HepG2 (cell line): ENCODE measurements at regions not wholly inside any gene's neighbourhood (a gene's known extent, or its start where the extent isn't known, plus 50 kb on each side); places are given as distances from the start of the nearest gene placed in this dataset.

Experiments
- ATAC-seq: fragments of 200-7000 bp; cut with Tn5 transposase; 3 replicates; pipeline ENCODE4 v1.9.1; 2020; ENCODE audit warnings: mild to moderate bottlenecking, moderate library complexity
- BruUV-seq: library from RNA; stranded (reverse); fragments of 400-500 nt; replicated peaks from 2 replicates; lab custom pipeline; 2021; lab: Mats Ljungman, UMichigan
- CTCF ChIA-PET: fragments of 300-600 bp; formaldehyde crosslinking; extraction: SDS; loops from one replicate; lab custom pipeline; 2021; ENCODE audit warnings: low total read pairs, inconsistent platforms, low intra/inter-chr PET ratio; lab: Yijun Ruan, JAX
- POLR2A ChIA-PET: fragments of 350-600 bp; sonication (Branson Sonifier 250); formaldehyde crosslinking; loops from one replicate; lab custom pipeline; 2020; ENCODE audit warnings: antibody characterized with exemption, inconsistent platforms; lab: Yijun Ruan, JAX
- DNase-seq: peaks from one replicate; pipeline ENCODE4 v3.0.0-alpha.2; 2015; ENCODE audit warnings: low spot score
- FAIRE-seq: peaks from 3 replicates; lab custom pipeline; 2011; peaks lifted over from hg19 to GRCh38; lab: Jason Lieb, UNC
- H2AFZ ChIP-seq: one replicate; pipeline ENCODE4 v1.6.1; 2011; ENCODE audit warnings: low read length, inconsistent platforms
- H3K27ac ChIP-seq: fragments of 300-600 bp; 3 replicates; pipeline ENCODE4 v1.8.0; 2011; ENCODE audit warnings: mixed run types, mild to moderate bottlenecking, mixed read lengths, low read length, inconsistent platforms; ENCODE audit not compliant: insufficient read depth; ENCODE audit errors: extremely low read length
- H3K27me3 ChIP-seq, 2 experiments: fragments of 200-600 bp in 1 of 2; 2 replicates in 1 of 2; 3 replicates in 1 of 2; pipeline versions ENCODE4 v1.6.0 to v1.8.0; 2011; ENCODE audit warnings: low read length in 2 of 2, mild to moderate bottlenecking in 2 of 2, moderate library complexity in 2 of 2, inconsistent platforms in 1 of 2; ENCODE audit not compliant: insufficient read depth in 2 of 2, control insufficient read depth in 1 of 2
- H3K36me3 ChIP-seq, 2 experiments: fragments of 200-600 bp in 1 of 2; replicated peaks in 1 of 2; 2 replicates in 1 of 2; 3 replicates in 1 of 2; pipeline versions ENCODE4 v1.5.1 to v1.8.0; 2011; ENCODE audit warnings: low read length in 2 of 2, inconsistent platforms in 1 of 2; ENCODE audit not compliant: insufficient read depth in 2 of 2, control insufficient read depth in 1 of 2
- H3K4me1 ChIP-seq: 2 replicates; pipeline ENCODE4 v1.5.1; 2012; ENCODE audit warnings: low read length, inconsistent platforms; ENCODE audit not compliant: insufficient read depth
- H3K4me2 ChIP-seq: 2 replicates; pipeline ENCODE4 v1.6.0; 2011; ENCODE audit warnings: low read depth, low read length, inconsistent platforms
- H3K4me3 ChIP-seq, 3 experiments: fragments of 200-600 bp in 1 of 3; sonication (generic), shearing (Covaris generic) in 1 of 3; replicated peaks in 1 of 3; 2 replicates each; pipeline ENCODE4 v1.5.1; 2011 to 2016; ENCODE audit warnings: low read length in 3 of 3, inconsistent platforms in 2 of 3, low read depth in 2 of 3, mild to moderate bottlenecking in 2 of 3, control low read depth in 1 of 3, mixed read lengths in 1 of 3; ENCODE audit not compliant: insufficient read depth in 1 of 3
- H3K79me2 ChIP-seq: one replicate; pipeline ENCODE4 v1.6.1; 2011; ENCODE audit warnings: low read length, inconsistent platforms; ENCODE audit not compliant: insufficient read depth
- H3K9ac ChIP-seq: 2 replicates; pipeline ENCODE4 v1.6.0; 2011; ENCODE audit warnings: mild to moderate bottlenecking, low read depth, low read length, inconsistent platforms; ENCODE audit not compliant: insufficient read depth
- H3K9me3 ChIP-seq: 2 replicates; pipeline ENCODE4 v1.5.1; 2012; ENCODE audit warnings: mild to moderate bottlenecking, low read length
- H4K20me1 ChIP-seq: 2 replicates; pipeline ENCODE4 v1.6.0; 2011; ENCODE audit warnings: inconsistent platforms, mild to moderate bottlenecking, low read length, moderate library complexity; ENCODE audit not compliant: insufficient read depth
- PITX1 ChIP-seq: sonication (generic); formaldehyde crosslinking; IDR thresholded peaks from 2 replicates; pipeline ENCODE4 v1.5.1; 2020; ENCODE audit warnings: mild to moderate bottlenecking, missing genetic modification reagents
- TGIF2 ChIP-seq: IDR thresholded peaks from 2 replicates; pipeline ENCODE4 v1.6.1; 2016; ENCODE audit warnings: control low read depth, missing compliant biosample characterization
- ZFAT ChIP-seq: sonication (generic); formaldehyde crosslinking; conservative IDR thresholded peaks from 2 replicates; pipeline ENCODE4 v1.8.1; 2023; ENCODE audit warnings: missing genetic modification reagents, inconsistent platforms
- ZFX ChIP-seq: sonication (generic); formaldehyde crosslinking; IDR thresholded peaks from 2 replicates; pipeline ENCODE4 v1.4.0; 2020; ENCODE audit warnings: mild to moderate bottlenecking, low read depth, missing genetic modification reagents, moderate library complexity
- ZKSCAN1 ChIP-seq: fragments of 150-350 bp; IDR thresholded peaks from 2 replicates; pipeline ENCODE4 v1.6.1; 2014; ENCODE audit warnings: low read length
- ZNF496 ChIP-seq: sonication (generic); formaldehyde crosslinking; IDR thresholded peaks from 2 replicates; pipeline ENCODE4 v1.8.1; 2023; ENCODE audit warnings: mild to moderate bottlenecking, moderate library complexity, missing genetic modification reagents; ENCODE audit not compliant: insufficient replicate concordance
- WGBS: methylation state at CpG from one replicate; pipeline ENCODE4 v1.1.6; 2017; ENCODE audit warnings: low lambda C conversion rate; 5-methylcytosine and 5-hydroxymethylcytosine counted together
- in situ Hi-C: cut with HindIII; loops from 2 replicates; pipeline ENCODE4 v1.10.0; 2017; ENCODE audit warnings: low pct_unique_long_range_greater_than_20kb; ENCODE audit not compliant: extremely low pct_ligation_motif_present
- intact Hi-C: fragments of 100-400 bp; cut with micrococcal nuclease; formaldehyde crosslinking; loops from one replicate; pipeline ENCODE4 v1.10.0; 2022; ENCODE audit not compliant: unreplicated experiment
- TF ChIP-seq, protein P1 (sequence below): sonication (generic); formaldehyde crosslinking; IDR thresholded peaks from 2 replicates; pipeline ENCODE4 v1.5.1; 2020; ENCODE audit warnings: missing genetic modification reagents, mild to moderate bottlenecking, borderline replicate concordance
- TF ChIP-seq, protein P2 (sequence below): sonication (generic); formaldehyde crosslinking; IDR thresholded peaks from 2 replicates; pipeline ENCODE4 v1.4.0; 2020; ENCODE audit warnings: low read depth, mild to moderate bottlenecking, missing genetic modification reagents
- TF ChIP-seq, protein P3 (sequence below): sonication (generic); formaldehyde crosslinking; IDR thresholded peaks from 2 replicates; pipeline ENCODE4 v1.5.0; 2020; ENCODE audit warnings: mild to moderate bottlenecking, low read depth, missing genetic modification reagents, borderline replicate concordance
- TF ChIP-seq, protein P4 (sequence below): IDR thresholded peaks from 2 replicates; pipeline ENCODE4 v1.4.0; 2020; ENCODE audit warnings: mild to moderate bottlenecking, missing genetic modification reagents
- TF ChIP-seq, protein P5 (sequence below): conservative IDR thresholded peaks from 2 replicates; pipeline ENCODE4 v1.6.1; 2018; ENCODE audit warnings: missing genetic modification reagents

DNA sequence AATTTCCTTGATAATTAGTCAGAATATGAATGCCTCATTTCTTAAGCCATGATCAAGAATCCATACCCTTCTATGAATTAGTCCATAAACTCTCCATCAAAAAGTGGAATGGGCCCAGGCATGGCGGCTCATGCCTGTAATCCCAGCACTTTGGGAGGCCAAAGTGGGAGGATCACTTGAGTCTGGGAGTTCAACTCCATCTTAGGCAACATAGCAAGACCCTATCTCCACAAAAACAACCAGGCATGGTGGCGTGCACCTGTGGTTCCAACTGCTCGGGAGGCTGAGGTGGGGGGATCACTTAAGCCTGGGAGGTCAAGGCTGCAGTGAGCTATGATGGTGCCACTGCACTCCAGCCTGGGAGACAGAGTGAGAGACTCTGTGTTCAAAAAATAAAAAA lies 52.1 kb upstream of the SHANK2 start:
- no TSS peak for BruUV-seq
- no peak overlapping the region for H3K27ac ChIP-seq
- peaks cover 69% of the 10 kb centered on the region for H3K4me1 ChIP-seq
- DNase-seq, result no peak
- no peak for FAIRE-seq
- ChIA-PET CTCF (no interaction called here), POLR2A (no interaction called here)
- H3K79me2 ChIP-seq, result no peaks in the 10 kb centered on the region
- peaks cover 2 to 34% of the 10 kb centered on the region in 2 experiments; a peak in 4 of 5 replicates for H3K27me3 ChIP-seq
- intact Hi-C loops (no loop called here), in situ Hi-C loops (no loop called here)
- no peaks in the 10 kb centered on the region for H3K9me3 ChIP-seq
- 63% methylated on average over 3 of the region's 3 CpGs for WGBS
- no peaks in the 10 kb centered on the region for H4K20me1 ChIP-seq
- no peak overlapping the region for H3K9ac ChIP-seq
- H3K4me2 ChIP-seq, result no peak overlapping the region
- no peak overlapping the region for H3K4me3 ChIP-seq
- H2AFZ ChIP-seq, result no peak overlapping the region
- no peaks in the 10 kb centered on the region for H3K36me3 ChIP-seq
- no peak for ATAC-seq
- TF ChIP-seq, protein P1, sequence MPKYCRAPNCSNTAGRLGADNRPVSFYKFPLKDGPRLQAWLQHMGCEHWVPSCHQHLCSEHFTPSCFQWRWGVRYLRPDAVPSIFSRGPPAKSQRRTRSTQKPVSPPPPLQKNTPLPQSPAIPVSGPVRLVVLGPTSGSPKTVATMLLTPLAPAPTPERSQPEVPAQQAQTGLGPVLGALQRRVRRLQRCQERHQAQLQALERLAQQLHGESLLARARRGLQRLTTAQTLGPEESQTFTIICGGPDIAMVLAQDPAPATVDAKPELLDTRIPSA (CRISPR knock-in tag), result no peak
- TF ChIP-seq, protein P2, sequence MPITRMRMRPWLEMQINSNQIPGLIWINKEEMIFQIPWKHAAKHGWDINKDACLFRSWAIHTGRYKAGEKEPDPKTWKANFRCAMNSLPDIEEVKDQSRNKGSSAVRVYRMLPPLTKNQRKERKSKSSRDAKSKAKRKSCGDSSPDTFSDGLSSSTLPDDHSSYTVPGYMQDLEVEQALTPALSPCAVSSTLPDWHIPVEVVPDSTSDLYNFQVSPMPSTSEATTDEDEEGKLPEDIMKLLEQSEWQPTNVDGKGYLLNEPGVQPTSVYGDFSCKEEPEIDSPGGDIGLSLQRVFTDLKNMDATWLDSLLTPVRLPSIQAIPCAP (CRISPR knock-in tag), result no peak
- TF ChIP-seq ZFAT (CRISPR knock-in tag) (no peak), TGIF2 (CRISPR knock-in tag) (no peak)
- TF ChIP-seq, protein P3, sequence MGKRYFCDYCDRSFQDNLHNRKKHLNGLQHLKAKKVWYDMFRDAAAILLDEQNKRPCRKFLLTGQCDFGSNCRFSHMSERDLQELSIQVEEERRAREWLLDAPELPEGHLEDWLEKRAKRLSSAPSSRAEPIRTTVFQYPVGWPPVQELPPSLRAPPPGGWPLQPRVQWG (CRISPR knock-in tag), result no peak
- TF ChIP-seq, all 625 proteins: peak for 0

DNA sequence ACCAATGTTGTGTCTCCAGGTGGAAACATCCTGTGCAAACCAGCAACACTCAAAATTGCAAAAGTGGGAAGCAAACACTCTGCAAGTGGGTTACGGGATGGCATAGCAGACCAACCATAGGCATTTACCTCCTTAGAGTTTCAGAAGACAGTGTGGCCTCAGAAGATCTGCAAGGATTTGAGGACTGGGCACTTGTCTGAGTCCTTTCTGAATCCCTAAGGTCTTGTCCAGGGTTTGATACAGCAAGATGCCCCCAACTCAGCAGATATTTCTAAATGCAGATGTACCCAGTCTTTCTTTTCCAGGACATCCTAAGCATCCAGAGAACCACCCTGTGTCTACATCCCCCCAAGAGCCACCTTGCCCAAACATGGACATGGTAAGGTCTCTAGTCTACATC lies 51.7 kb upstream of the SHANK2 start:
- 88% methylated on average over 1 of the region's 1 CpG for WGBS
- peaks cover 74% of the 10 kb centered on the region for H3K4me1 ChIP-seq
- no peak overlapping the region for H3K27ac ChIP-seq
- ATAC-seq (no peak), DNase-seq (no peak), FAIRE-seq (no peak)
- H4K20me1 ChIP-seq, result no peaks in the 10 kb centered on the region
- no peaks in the 10 kb centered on the region for H3K79me2 ChIP-seq
- no peak overlapping the region for H3K9ac ChIP-seq
- H3K27me3 ChIP-seq, result peaks cover 2 to 36% of the 10 kb centered on the region in 2 experiments; a peak in 4 of 5 replicates
- H3K4me2 ChIP-seq, result no peak overlapping the region
- ChIA-PET CTCF (no interaction called here), POLR2A (interaction anchor here (2.1 kb wide), 1 partner anchor 51 kb away, joined by 6 read pairs; no protein-coding TSS in a partner anchor)
- no peaks in the 10 kb centered on the region for H3K9me3 ChIP-seq
- no TSS peak for BruUV-seq
- intact Hi-C loops, result no loop called here
- H3K36me3 ChIP-seq, result no peaks in the 10 kb centered on the region
- no peak overlapping the region for H3K4me3 ChIP-seq
- in situ Hi-C loops, result no loop called here
- no peak overlapping the region for H2AFZ ChIP-seq
- TF ChIP-seq, protein P4, sequence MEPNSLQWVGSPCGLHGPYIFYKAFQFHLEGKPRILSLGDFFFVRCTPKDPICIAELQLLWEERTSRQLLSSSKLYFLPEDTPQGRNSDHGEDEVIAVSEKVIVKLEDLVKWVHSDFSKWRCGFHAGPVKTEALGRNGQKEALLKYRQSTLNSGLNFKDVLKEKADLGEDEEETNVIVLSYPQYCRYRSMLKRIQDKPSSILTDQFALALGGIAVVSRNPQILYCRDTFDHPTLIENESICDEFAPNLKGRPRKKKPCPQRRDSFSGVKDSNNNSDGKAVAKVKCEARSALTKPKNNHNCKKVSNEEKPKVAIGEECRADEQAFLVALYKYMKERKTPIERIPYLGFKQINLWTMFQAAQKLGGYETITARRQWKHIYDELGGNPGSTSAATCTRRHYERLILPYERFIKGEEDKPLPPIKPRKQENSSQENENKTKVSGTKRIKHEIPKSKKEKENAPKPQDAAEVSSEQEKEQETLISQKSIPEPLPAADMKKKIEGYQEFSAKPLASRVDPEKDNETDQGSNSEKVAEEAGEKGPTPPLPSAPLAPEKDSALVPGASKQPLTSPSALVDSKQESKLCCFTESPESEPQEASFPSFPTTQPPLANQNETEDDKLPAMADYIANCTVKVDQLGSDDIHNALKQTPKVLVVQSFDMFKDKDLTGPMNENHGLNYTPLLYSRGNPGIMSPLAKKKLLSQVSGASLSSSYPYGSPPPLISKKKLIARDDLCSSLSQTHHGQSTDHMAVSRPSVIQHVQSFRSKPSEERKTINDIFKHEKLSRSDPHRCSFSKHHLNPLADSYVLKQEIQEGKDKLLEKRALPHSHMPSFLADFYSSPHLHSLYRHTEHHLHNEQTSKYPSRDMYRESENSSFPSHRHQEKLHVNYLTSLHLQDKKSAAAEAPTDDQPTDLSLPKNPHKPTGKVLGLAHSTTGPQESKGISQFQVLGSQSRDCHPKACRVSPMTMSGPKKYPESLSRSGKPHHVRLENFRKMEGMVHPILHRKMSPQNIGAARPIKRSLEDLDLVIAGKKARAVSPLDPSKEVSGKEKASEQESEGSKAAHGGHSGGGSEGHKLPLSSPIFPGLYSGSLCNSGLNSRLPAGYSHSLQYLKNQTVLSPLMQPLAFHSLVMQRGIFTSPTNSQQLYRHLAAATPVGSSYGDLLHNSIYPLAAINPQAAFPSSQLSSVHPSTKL (CRISPR knock-in tag), result no peak
- no peak for TF ChIP-seq PITX1 (CRISPR knock-in tag)
- no peak for TF ChIP-seq ZFX (CRISPR knock-in tag)
- TF ChIP-seq ZKSCAN1, result no peak
- TF ChIP-seq ZNF496, result no peak
- TF ChIP-seq, protein P5, sequence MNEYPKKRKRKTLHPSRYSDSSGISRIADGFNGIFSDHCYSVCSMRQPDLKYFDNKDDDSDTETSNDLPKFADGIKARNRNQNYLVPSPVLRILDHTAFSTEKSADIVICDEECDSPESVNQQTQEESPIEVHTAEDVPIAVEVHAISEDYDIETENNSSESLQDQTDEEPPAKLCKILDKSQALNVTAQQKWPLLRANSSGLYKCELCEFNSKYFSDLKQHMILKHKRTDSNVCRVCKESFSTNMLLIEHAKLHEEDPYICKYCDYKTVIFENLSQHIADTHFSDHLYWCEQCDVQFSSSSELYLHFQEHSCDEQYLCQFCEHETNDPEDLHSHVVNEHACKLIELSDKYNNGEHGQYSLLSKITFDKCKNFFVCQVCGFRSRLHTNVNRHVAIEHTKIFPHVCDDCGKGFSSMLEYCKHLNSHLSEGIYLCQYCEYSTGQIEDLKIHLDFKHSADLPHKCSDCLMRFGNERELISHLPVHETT, result no peak
